K562 (cell line): ENCODE measurements at regions not wholly inside any gene's neighbourhood (a gene's known extent, or its start where the extent isn't known, plus 50 kb on each side); places are given as distances from the start of the nearest gene placed in this dataset.

ENCODE experiments used
- CEBPG ChIP-seq, 3 experiments: fragments of 200-800 bp in 1 of 3; sonication (Bioruptor generic) in 1 of 3; sonication (generic) in 1 of 3; formaldehyde crosslinking in 1 of 3; IDR thresholded peaks in 2 of 3; conservative IDR thresholded peaks in 1 of 3; 2 replicates each; pipeline versions ENCODE4 v1.6.1 to v1.8.0; 2016 to 2022; ENCODE audit warnings: missing compliant biosample characterization in 2 of 3, missing genetic modification characterization in 2 of 3, mild to moderate bottlenecking in 1 of 3, missing genetic modification reagents in 1 of 3
- GABPB1 ChIP-seq: sonication (generic); formaldehyde crosslinking; IDR thresholded peaks from 2 replicates; pipeline ENCODE4 v1.8.0; 2022; ENCODE audit warnings: mild to moderate bottlenecking, missing genetic modification reagents
- HNRNPLL ChIP-seq: fragments of 200-400 bp; formaldehyde crosslinking; IDR thresholded peaks from 2 replicates; pipeline ENCODE4 v1.6.1; 2017; ENCODE audit warnings: low read length, low read depth, mild to moderate bottlenecking; ENCODE audit not compliant: poor library complexity, severe bottlenecking
- MEF2A ChIP-seq: IDR thresholded peaks from 2 replicates; pipeline ENCODE4 v1.6.1; 2011; ENCODE audit warnings: low read depth, mild to moderate bottlenecking, low read length, moderate library complexity; ENCODE audit not compliant: control insufficient read depth
- ZNF12 ChIP-seq: sonication (generic); formaldehyde crosslinking; IDR thresholded peaks from 2 replicates; pipeline ENCODE4 v1.4.0; 2020; ENCODE audit warnings: mild to moderate bottlenecking, missing genetic modification reagents
- TF ChIP-seq, protein P1 (sequence below), 3 experiments: IDR thresholded peaks in 2 of 3; conservative IDR thresholded peaks in 1 of 3; 2 replicates each; pipeline ENCODE4 v1.5.1; 2011 to 2012; ENCODE audit warnings: low read length in 3 of 3, mild to moderate bottlenecking in 3 of 3, control low read depth in 2 of 3, improper control_type of control experiment in 1 of 3, inconsistent platforms in 1 of 3, low read depth in 1 of 3, mixed read lengths in 1 of 3, moderate library complexity in 1 of 3; ENCODE audit not compliant: insufficient read depth in 2 of 3
- TF ChIP-seq, protein P2 (sequence below): fragments of 200-800 bp; sonication (Bioruptor generic); IDR thresholded peaks from 2 replicates; pipeline ENCODE4 v1.6.1; 2017; ENCODE audit warnings: missing genetic modification characterization, missing compliant biosample characterization
- TF ChIP-seq, protein P3 (sequence below): fragments of 250-450 bp; sonication (Bioruptor Pico); IDR thresholded peaks from 2 replicates; pipeline ENCODE4 v1.4.0; 2020; ENCODE audit warnings: mild to moderate bottlenecking, moderate library complexity
- TF ChIP-seq, protein P4 (sequence below): sonication (generic); formaldehyde crosslinking; IDR thresholded peaks from 2 replicates; pipeline ENCODE4 v1.8.0; 2022; ENCODE audit warnings: mild to moderate bottlenecking, missing genetic modification reagents
- TF ChIP-seq, protein P5 (sequence below): sonication (generic); formaldehyde crosslinking; IDR thresholded peaks from 2 replicates; pipeline ENCODE4 v1.8.1; 2023; ENCODE audit warnings: mild to moderate bottlenecking, missing genetic modification reagents
- TF ChIP-seq, protein P6 (sequence below): sonication (generic); formaldehyde crosslinking; IDR thresholded peaks from 2 replicates; pipeline ENCODE4 v1.8.0; 2022; ENCODE audit warnings: mild to moderate bottlenecking, missing genetic modification reagents
- TF ChIP-seq, protein P7 (sequence below): sonication (generic); formaldehyde crosslinking; IDR thresholded peaks from 2 replicates; pipeline ENCODE4 v1.5.0; 2020; ENCODE audit warnings: missing genetic modification reagents

DNA sequence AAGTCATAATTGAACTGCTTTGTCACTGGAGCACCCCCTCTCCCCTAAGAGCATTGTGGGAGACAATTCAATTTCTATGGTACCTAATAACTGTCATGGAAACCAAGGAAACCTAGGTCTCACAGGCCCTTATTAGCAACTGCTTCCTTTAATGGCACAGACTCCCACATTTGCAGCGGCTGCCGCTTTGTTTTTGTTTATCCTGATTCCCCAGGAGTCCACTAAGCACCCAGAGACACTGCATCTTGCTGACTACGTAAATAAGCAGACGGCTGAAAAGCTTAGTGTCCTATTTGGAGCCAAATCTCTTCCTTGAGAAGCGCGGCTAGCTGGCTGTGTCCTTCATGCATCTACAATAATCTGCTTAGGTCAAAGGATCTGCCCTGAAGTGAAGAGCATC lies 494.4 kb downstream of the TMA16 start:
- TF ChIP-seq, protein P1, sequence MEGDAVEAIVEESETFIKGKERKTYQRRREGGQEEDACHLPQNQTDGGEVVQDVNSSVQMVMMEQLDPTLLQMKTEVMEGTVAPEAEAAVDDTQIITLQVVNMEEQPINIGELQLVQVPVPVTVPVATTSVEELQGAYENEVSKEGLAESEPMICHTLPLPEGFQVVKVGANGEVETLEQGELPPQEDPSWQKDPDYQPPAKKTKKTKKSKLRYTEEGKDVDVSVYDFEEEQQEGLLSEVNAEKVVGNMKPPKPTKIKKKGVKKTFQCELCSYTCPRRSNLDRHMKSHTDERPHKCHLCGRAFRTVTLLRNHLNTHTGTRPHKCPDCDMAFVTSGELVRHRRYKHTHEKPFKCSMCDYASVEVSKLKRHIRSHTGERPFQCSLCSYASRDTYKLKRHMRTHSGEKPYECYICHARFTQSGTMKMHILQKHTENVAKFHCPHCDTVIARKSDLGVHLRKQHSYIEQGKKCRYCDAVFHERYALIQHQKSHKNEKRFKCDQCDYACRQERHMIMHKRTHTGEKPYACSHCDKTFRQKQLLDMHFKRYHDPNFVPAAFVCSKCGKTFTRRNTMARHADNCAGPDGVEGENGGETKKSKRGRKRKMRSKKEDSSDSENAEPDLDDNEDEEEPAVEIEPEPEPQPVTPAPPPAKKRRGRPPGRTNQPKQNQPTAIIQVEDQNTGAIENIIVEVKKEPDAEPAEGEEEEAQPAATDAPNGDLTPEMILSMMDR (IDR thresholded peaks at IDR 0.05 in 2 of 3, conservative IDR thresholded peaks at IDR 0.05 in 1 of 3; ENCODE audit: insufficient read depth in 2 of 3, low read depth in 1 of 3, low read length in 3 of 3) = no peak
- TF ChIP-seq MEF2A = no peak
- TF ChIP-seq, protein P2, sequence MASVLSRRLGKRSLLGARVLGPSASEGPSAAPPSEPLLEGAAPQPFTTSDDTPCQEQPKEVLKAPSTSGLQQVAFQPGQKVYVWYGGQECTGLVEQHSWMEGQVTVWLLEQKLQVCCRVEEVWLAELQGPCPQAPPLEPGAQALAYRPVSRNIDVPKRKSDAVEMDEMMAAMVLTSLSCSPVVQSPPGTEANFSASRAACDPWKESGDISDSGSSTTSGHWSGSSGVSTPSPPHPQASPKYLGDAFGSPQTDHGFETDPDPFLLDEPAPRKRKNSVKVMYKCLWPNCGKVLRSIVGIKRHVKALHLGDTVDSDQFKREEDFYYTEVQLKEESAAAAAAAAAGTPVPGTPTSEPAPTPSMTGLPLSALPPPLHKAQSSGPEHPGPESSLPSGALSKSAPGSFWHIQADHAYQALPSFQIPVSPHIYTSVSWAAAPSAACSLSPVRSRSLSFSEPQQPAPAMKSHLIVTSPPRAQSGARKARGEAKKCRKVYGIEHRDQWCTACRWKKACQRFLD (CRISPR knock-in tag) = no peak
- TF ChIP-seq HNRNPLL = no peak
- TF ChIP-seq CEBPG (CRISPR knock-in tag; IDR thresholded peaks at IDR 0.05) = no peak
- no peak for TF ChIP-seq CEBPG (tag; conservative IDR thresholded peaks at IDR 0.05 in 1 of 2, IDR thresholded peaks at IDR 0.05 in 1 of 2)
- TF ChIP-seq, protein P3, sequence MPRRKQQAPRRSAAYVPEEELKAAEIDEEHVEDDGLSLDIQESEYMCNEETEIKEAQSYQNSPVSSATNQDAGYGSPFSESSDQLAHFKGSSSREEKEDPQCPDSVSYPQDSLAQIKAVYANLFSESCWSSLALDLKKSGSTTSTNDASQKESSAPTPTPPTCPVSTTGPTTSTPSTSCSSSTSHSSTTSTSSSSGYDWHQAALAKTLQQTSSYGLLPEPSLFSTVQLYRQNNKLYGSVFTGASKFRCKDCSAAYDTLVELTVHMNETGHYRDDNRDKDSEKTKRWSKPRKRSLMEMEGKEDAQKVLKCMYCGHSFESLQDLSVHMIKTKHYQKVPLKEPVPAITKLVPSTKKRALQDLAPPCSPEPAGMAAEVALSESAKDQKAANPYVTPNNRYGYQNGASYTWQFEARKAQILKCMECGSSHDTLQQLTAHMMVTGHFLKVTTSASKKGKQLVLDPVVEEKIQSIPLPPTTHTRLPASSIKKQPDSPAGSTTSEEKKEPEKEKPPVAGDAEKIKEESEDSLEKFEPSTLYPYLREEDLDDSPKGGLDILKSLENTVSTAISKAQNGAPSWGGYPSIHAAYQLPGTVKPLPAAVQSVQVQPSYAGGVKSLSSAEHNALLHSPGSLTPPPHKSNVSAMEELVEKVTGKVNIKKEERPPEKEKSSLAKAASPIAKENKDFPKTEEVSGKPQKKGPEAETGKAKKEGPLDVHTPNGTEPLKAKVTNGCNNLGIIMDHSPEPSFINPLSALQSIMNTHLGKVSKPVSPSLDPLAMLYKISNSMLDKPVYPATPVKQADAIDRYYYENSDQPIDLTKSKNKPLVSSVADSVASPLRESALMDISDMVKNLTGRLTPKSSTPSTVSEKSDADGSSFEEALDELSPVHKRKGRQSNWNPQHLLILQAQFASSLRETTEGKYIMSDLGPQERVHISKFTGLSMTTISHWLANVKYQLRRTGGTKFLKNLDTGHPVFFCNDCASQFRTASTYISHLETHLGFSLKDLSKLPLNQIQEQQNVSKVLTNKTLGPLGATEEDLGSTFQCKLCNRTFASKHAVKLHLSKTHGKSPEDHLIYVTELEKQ (CRISPR knock-in tag) = no peak
- no peak for TF ChIP-seq ZNF12 (CRISPR knock-in tag)
- TF ChIP-seq, protein P4, sequence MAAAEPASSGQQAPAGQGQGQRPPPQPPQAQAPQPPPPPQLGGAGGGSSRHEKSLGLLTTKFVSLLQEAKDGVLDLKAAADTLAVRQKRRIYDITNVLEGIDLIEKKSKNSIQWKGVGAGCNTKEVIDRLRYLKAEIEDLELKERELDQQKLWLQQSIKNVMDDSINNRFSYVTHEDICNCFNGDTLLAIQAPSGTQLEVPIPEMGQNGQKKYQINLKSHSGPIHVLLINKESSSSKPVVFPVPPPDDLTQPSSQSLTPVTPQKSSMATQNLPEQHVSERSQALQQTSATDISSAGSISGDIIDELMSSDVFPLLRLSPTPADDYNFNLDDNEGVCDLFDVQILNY (CRISPR knock-in tag) = no peak
- no peak for TF ChIP-seq GABPB1
- TF ChIP-seq, protein P5, sequence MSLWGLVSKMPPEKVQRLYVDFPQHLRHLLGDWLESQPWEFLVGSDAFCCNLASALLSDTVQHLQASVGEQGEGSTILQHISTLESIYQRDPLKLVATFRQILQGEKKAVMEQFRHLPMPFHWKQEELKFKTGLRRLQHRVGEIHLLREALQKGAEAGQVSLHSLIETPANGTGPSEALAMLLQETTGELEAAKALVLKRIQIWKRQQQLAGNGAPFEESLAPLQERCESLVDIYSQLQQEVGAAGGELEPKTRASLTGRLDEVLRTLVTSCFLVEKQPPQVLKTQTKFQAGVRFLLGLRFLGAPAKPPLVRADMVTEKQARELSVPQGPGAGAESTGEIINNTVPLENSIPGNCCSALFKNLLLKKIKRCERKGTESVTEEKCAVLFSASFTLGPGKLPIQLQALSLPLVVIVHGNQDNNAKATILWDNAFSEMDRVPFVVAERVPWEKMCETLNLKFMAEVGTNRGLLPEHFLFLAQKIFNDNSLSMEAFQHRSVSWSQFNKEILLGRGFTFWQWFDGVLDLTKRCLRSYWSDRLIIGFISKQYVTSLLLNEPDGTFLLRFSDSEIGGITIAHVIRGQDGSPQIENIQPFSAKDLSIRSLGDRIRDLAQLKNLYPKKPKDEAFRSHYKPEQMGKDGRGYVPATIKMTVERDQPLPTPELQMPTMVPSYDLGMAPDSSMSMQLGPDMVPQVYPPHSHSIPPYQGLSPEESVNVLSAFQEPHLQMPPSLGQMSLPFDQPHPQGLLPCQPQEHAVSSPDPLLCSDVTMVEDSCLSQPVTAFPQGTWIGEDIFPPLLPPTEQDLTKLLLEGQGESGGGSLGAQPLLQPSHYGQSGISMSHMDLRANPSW (CRISPR knock-in tag) = no peak
- TF ChIP-seq, protein P6, sequence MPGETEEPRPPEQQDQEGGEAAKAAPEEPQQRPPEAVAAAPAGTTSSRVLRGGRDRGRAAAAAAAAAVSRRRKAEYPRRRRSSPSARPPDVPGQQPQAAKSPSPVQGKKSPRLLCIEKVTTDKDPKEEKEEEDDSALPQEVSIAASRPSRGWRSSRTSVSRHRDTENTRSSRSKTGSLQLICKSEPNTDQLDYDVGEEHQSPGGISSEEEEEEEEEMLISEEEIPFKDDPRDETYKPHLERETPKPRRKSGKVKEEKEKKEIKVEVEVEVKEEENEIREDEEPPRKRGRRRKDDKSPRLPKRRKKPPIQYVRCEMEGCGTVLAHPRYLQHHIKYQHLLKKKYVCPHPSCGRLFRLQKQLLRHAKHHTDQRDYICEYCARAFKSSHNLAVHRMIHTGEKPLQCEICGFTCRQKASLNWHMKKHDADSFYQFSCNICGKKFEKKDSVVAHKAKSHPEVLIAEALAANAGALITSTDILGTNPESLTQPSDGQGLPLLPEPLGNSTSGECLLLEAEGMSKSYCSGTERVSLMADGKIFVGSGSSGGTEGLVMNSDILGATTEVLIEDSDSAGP (CRISPR knock-in tag) = no peak
- TF ChIP-seq, protein P7, sequence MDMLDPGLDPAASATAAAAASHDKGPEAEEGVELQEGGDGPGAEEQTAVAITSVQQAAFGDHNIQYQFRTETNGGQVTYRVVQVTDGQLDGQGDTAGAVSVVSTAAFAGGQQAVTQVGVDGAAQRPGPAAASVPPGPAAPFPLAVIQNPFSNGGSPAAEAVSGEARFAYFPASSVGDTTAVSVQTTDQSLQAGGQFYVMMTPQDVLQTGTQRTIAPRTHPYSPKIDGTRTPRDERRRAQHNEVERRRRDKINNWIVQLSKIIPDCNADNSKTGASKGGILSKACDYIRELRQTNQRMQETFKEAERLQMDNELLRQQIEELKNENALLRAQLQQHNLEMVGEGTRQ (CRISPR knock-in tag) = no peak
